NT2/D1 (cell line): ENCODE measurements at regions not wholly inside any gene's neighbourhood (a gene's known extent, or its start where the extent isn't known, plus 50 kb on each side); places are given as distances from the start of the nearest gene placed in this dataset.

Source experiments
- DNase-seq: peaks from one replicate; pipeline ENCODE4 v3.0.0-alpha.2; 2011; ENCODE audit warnings: low read depth, low spot score
- H3K27me3 ChIP-seq: 2 replicates; pipeline ENCODE4 v1.6.0; 2011; ENCODE audit warnings: mild to moderate bottlenecking; ENCODE audit not compliant: insufficient read length, insufficient read depth
- H3K36me3 ChIP-seq: 2 replicates; pipeline ENCODE4 v1.6.1; 2011; ENCODE audit warnings: mild to moderate bottlenecking, low read length, mixed read lengths; ENCODE audit not compliant: insufficient read depth, insufficient read length
- H3K4me1 ChIP-seq: 2 replicates; pipeline ENCODE4 v1.5.1; 2011; ENCODE audit not compliant: insufficient read depth, insufficient read length
- H3K4me3 ChIP-seq: 2 replicates; pipeline ENCODE4 v1.5.1; 2011; ENCODE audit warnings: low read depth; ENCODE audit not compliant: insufficient read length
- H3K9ac ChIP-seq: 2 replicates; pipeline ENCODE4 v1.6.0; 2011; ENCODE audit warnings: low read depth; ENCODE audit not compliant: insufficient read length
- H3K9me3 ChIP-seq: 2 replicates; pipeline ENCODE4 v1.5.1; 2011; ENCODE audit warnings: mild to moderate bottlenecking, low read length; ENCODE audit not compliant: insufficient read depth
- SUZ12 ChIP-seq: IDR thresholded peaks from 2 replicates; pipeline ENCODE4 v1.6.1; 2011; ENCODE audit not compliant: insufficient read length, insufficient read depth; ENCODE audit errors: extremely low read depth
- YY1 ChIP-seq: IDR thresholded peaks from 2 replicates; pipeline ENCODE4 v1.6.1; 2011; ENCODE audit not compliant: insufficient read length, insufficient read depth
- ZNF274 ChIP-seq: IDR thresholded peaks from 2 replicates; pipeline ENCODE4 v1.6.1; 2011; ENCODE audit warnings: mild to moderate bottlenecking, low read depth, low read length

GRCh38 chr6:76453270-76453669 lies 380.8 kb upstream of the IMPG1 start:
- no peaks in the 10 kb centered on the region for H3K27me3 ChIP-seq
- no peak overlapping the region for H3K4me3 ChIP-seq
- no peaks in the 10 kb centered on the region for H3K36me3 ChIP-seq
- no peak overlapping the region for H3K9ac ChIP-seq
- TF ChIP-seq ZNF274 (no peak), SUZ12 (no peak), YY1 (no peak)
- DNase-seq, result no peak
- no peaks in the 10 kb centered on the region for H3K4me1 ChIP-seq
- H3K9me3 ChIP-seq, result no peaks in the 10 kb centered on the region

DNA sequence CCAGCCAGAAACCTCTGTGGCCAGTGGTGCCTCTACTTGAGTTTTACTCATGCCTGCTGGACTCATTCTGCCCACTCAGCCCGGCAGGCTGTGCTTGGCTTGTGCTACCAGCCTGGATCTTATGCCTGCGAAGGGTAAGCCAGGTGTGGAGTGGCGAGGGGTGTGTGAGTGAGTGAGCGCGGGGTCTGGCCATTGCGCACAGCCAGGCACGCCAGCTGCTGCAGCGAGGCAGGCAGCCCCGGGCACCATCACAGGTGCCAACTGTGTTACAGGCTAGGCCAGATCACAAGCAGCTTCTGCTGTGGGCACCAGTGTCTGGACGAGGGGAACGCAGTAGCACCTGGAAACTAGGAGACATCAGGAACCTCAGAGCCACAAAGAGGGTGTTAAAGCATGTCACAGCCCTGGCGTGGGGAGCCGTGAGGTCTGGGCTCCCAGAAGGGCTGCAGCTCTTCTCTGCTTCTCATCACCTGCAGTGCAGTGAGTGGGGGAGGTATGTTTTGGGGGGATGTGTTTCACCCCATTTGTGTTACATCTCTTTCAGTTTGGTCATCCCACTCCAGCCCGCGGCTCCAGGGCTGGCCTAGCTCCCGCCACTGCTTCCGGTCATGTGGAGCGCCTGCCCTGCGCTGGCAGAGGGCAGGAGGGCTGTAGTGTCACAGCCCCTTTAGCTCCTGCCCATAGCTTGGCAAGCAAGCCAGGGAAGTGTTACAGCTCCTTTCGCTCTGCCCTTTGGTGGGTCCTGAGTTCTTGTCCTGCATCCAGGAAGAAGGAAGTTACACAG lies 379.7 kb upstream of the IMPG1 start:
- Histone ChIP-seq H3K36me3 (no peaks in the 10 kb centered on the region), H3K9ac (no peak overlapping the region), H3K4me1 (no peaks in the 10 kb centered on the region), H3K4me3 (no peak overlapping the region), H3K9me3 (no peaks in the 10 kb centered on the region), H3K27me3 (no peaks in the 10 kb centered on the region)
- TF ChIP-seq SUZ12 (no peak), ZNF274 (no peak), YY1 (no peak)
- DNase-seq, result no peak

GRCh38 chr6:76448109-76448508 lies 375.6 kb upstream of the IMPG1 start:
- TF ChIP-seq YY1 (no peak), SUZ12 (no peak)
- Histone ChIP-seq H3K36me3 (no peaks in the 10 kb centered on the region), H3K9me3 (no peaks in the 10 kb centered on the region; the same call in 1 of the 2 replicates), H3K4me1 (no peaks in the 10 kb centered on the region), H3K27me3 (no peaks in the 10 kb centered on the region), H3K9ac (no peak overlapping the region), H3K4me3 (no peak overlapping the region)
- no peak for DNase-seq

DNA sequence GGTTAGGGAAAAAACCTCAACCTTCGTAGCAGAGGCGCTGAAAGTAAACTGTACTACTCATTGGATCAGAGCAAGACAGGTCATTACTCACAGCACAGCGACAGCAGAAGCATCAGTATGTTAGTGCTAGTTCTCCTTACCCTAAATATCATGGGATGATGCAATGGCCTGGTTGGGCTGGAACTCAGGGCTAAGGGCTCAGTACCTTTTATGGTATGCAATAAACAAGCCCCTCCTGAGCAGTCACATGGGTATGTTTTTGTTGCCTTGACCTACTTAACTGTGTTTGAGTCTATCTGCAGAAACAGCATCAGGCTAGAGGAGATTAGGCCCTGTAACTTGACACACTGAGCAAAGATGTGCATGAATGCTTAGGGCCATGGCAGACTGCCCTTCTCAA lies 369.4 kb upstream of the IMPG1 start:
- Histone ChIP-seq H3K36me3 (no peaks in the 10 kb centered on the region), H3K27me3 (no peaks in the 10 kb centered on the region), H3K4me1 (peaks cover 3% of the 10 kb centered on the region), H3K4me3 (no peak overlapping the region), H3K9me3 (no peaks in the 10 kb centered on the region; the same call in 1 of the 2 replicates), H3K9ac (no peak overlapping the region)
- DNase-seq, result no peak
- TF ChIP-seq ZNF274 (no peak), SUZ12 (no peak), YY1 (no peak)

DNA sequence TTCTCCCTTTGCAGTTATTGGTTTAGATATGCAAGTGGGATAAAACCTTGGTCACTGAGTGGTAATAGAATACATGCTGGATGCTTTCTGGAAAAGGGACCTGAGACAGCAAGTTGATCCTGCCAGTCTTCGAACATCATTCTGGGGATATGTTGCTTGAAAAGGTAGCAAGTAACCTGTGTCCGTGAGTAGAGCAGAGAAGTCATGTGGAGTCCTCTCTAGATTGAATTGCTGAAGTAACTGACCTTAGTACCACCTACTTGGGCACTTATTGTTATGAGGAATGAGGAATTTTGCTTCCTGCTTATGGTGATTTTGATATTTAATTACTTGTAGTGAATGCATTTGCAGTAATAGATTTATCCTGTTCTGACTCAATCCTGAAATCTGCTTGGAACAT lies 367.3 kb upstream of the IMPG1 start:
- no peak for TF ChIP-seq YY1
- no peak for TF ChIP-seq ZNF274
- no peak for DNase-seq
- Histone ChIP-seq H3K36me3 (no peaks in the 10 kb centered on the region), H3K4me1 (peaks cover 3% of the 10 kb centered on the region), H3K4me3 (no peak overlapping the region), H3K27me3 (no peaks in the 10 kb centered on the region), H3K9ac (no peak overlapping the region), H3K9me3 (no peaks in the 10 kb centered on the region; the same call in 1 of the 2 replicates)

DNA sequence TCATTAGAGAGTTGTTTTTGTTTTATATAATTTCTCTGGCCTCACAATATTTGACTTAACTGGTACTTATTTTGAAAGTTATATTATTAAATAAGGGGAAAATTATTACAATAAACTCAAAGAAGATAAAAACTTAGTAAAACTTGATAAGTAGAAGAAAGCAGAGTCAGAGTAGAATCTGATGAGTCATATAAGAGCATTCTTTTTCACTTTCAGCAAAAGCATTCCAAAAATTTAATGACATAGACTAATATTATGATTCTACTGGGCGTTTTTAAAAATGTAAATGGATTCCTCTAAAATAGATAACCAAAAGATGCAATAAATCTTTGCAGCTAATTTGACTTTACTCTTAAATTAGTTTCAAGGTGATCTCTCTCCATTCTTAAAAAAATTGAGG lies 366.3 kb upstream of the IMPG1 start:
- no peak overlapping the region for H3K4me3 ChIP-seq
- no peak for TF ChIP-seq YY1
- TF ChIP-seq ZNF274, result no peak
- no peak for TF ChIP-seq SUZ12
- DNase-seq, result no peak
- peaks cover 3% of the 10 kb centered on the region for H3K4me1 ChIP-seq
- H3K9ac ChIP-seq, result no peak overlapping the region
- H3K9me3 ChIP-seq, result peaks cover 5% of the 10 kb centered on the region; the same call in 1 of the 2 replicates
- H3K36me3 ChIP-seq, result no peaks in the 10 kb centered on the region
- no peaks in the 10 kb centered on the region for H3K27me3 ChIP-seq

DNA sequence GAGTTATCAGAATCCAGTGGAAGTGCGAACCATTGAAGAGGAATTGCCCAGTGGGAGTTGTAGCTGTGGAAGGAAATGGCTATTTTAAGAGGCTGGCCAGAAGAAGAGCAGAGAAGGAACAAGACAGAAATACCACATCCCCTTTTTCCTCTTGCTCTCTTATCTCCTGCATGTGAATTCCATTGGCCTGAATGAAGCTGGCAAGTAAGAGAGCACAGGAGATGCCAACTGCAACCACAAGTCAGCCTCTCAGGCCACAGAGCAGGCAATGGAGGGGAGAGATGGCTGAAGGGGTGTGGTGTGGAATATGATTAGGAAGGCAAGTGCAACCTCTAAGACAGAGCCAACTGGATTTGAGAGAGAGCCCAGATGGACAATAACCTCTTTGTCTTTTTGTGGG lies 362.7 kb upstream of the IMPG1 start:
- TF ChIP-seq YY1 (no peak), ZNF274 (no peak), SUZ12 (no peak)
- no peak overlapping the region for H3K4me3 ChIP-seq
- peaks cover 13% of the 10 kb centered on the region; the same call in 1 of the 2 replicates for H3K9me3 ChIP-seq
- no peaks in the 10 kb centered on the region for H3K4me1 ChIP-seq
- no peaks in the 10 kb centered on the region for H3K36me3 ChIP-seq
- H3K9ac ChIP-seq, result no peak overlapping the region
- H3K27me3 ChIP-seq, result no peaks in the 10 kb centered on the region
- DNase-seq, result no peak

DNA sequence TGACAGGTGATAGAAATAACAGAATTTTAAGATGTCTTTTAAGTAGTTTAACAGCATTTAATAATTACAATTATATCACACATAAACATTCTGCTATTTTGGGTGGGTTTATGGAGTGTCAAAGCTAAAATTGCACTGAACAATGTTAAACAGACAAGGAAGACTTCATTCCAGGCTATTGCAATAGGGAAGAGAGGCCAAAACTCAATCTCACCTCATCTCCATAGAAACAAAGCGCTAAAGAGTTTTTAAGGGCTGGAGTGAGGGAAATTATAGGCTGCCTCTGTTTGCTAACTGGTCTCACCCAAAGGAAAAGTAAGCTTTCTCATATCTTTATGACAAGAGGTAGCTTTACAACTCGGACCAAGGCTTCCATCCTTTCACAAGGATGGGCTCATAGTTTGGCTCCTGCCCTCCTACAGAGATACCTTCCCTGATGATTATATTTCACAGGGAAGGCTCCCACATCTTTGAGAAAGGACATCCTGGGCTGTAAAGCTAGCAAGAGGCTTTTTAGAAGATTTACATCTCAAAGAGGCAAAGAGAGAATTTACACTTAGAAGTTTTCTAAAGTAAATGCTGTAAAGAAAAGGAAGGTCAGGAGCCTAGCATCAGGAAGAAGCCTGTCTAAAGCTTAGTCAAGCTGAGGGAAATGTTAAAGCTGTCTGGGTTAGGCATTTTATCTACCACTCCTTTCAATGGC lies 350.2 kb upstream of the IMPG1 start:
- no peak for TF ChIP-seq YY1
- TF ChIP-seq SUZ12, result no peak
- no peak for TF ChIP-seq ZNF274
- Histone ChIP-seq H3K4me3 (no peak overlapping the region), H3K4me1 (no peaks in the 10 kb centered on the region), H3K9me3 (no peaks in the 10 kb centered on the region), H3K9ac (no peak overlapping the region), H3K36me3 (no peaks in the 10 kb centered on the region), H3K27me3 (no peaks in the 10 kb centered on the region)
- DNase-seq, result peak; percentile 27
